Mesenteric fat pad (tissue), 1 donor: ENCODE measurements at regions not wholly inside any gene's neighbourhood (a gene's known extent, or its start where the extent isn't known, plus 50 kb on each side); places are given as distances from the start of the nearest gene placed in this dataset.

Experiments
- DNase-seq: peaks from one replicate; pipeline ENCODE4 v3.0.0-alpha.2; 2020; ENCODE audit warnings: low spot score
- donor health status: DM: yes; HTN: yes; CAD: no.

GRCh38 chr14:76927971-76928700 is 100.4 kb downstream of the IRF2BPL start:
- DNase-seq: no peak

- no peak for DNase-seq
These were observed 100.5 kb downstream of the LRRC74A start for GRCh38 chr14:76926521-76927251.

- no peak for DNase-seq
These were observed 98.9 kb downstream of the LRRC74A start for GRCh38 chr14:76925097-76925441.

GRCh38 chr14:76924371-76925096 is 98.3 kb downstream of the LRRC74A start:
- no peak for DNase-seq

- DNase-seq: no peak
These were observed 97.5 kb downstream of the LRRC74A start for GRCh38 chr14:76923431-76924370.

GRCh38 chr14:76922584-76922983 is 96.4 kb downstream of the LRRC74A start:
- no peak for DNase-seq

- no peak for DNase-seq
These were observed 95.9 kb downstream of the LRRC74A start for GRCh38 chr14:76922092-76922491.

GRCh38 chr14:76921088-76921399 is 94.8 kb downstream of the LRRC74A start:
- DNase-seq: no peak

GRCh38 chr14:76920331-76921087 is 94.3 kb downstream of the LRRC74A start:
- no peak for DNase-seq

- no peak for DNase-seq
These were observed 93.5 kb downstream of the LRRC74A start for GRCh38 chr14:76919431-76920330.
